SU-DHL-6 (cell line): ENCODE measurements at regions not wholly inside any gene's neighbourhood (a gene's known extent, or its start where the extent isn't known, plus 50 kb on each side); places are given as distances from the start of the nearest gene placed in this dataset.

ENCODE experiments used
- H2AFZ ChIP-seq: fragments of 200-600 bp; sonication (generic); 2 replicates; pipeline ENCODE4 v1.6.1; 2014; ENCODE audit warnings: low read depth, mild to moderate bottlenecking, moderate library complexity, mixed read lengths, antibody characterized with exemption, low read length; ENCODE audit not compliant: severe bottlenecking
- H3F3A ChIP-seq: fragments of 200-600 bp; shearing (Covaris generic); 2 replicates; pipeline ENCODE4 v1.6.0; 2016; ENCODE audit warnings: antibody characterized with exemption, mild to moderate bottlenecking; ENCODE audit not compliant: insufficient read depth
- H3K27ac ChIP-seq: fragments of 200-600 bp; sonication (generic); 2 replicates; pipeline ENCODE4 v1.5.1; 2016; ENCODE audit warnings: low read depth, mild to moderate bottlenecking, low read length, moderate library complexity, mixed read lengths
- H3K27me3 ChIP-seq: fragments of 200-600 bp; sonication (generic), shearing (Covaris generic); 2 replicates; pipeline ENCODE4 v1.6.0; 2014; ENCODE audit warnings: mild to moderate bottlenecking, low read length
- H3K36me3 ChIP-seq: fragments of 200-600 bp; sonication (generic); 2 replicates; pipeline ENCODE4 v1.6.1; 2014; ENCODE audit warnings: mild to moderate bottlenecking, low read length, mixed read lengths
- H3K4me2 ChIP-seq: fragments of 300-600, 200-600 bp; shearing (Covaris generic), sonication (generic); 2 replicates; pipeline ENCODE4 v1.6.0; 2014; ENCODE audit warnings: low read length, low read depth, mild to moderate bottlenecking; ENCODE audit not compliant: poor library complexity, severe bottlenecking
- H3K4me3 ChIP-seq: fragments of 200-600 bp; sonication (generic); 2 replicates; pipeline ENCODE4 v1.5.1; 2014; ENCODE audit warnings: antibody characterized with exemption, low read length, mild to moderate bottlenecking, mixed read lengths; ENCODE audit not compliant: insufficient read depth, poor library complexity, severe bottlenecking
- H3K79me2 ChIP-seq: fragments of 200-600 bp; sonication (generic); 2 replicates; pipeline ENCODE4 v1.6.1; 2014; ENCODE audit warnings: mild to moderate bottlenecking, low read length, moderate library complexity; ENCODE audit not compliant: insufficient read depth
- H3K9ac ChIP-seq: fragments of 200-600 bp; sonication (generic); 2 replicates; pipeline ENCODE4 v1.7.0; 2014; ENCODE audit warnings: mild to moderate bottlenecking, low read length
- H3K9me2 ChIP-seq: fragments of 200-600 bp; sonication (generic); replicated peaks from 2 replicates; pipeline ENCODE4 v1.6.1; 2014; ENCODE audit warnings: low read length; ENCODE audit not compliant: insufficient read depth
- H3K9me3 ChIP-seq: fragments of 200-600 bp; sonication (generic); 2 replicates; pipeline ENCODE4 v1.6.1; 2014; ENCODE audit warnings: low read length, mixed read lengths; ENCODE audit not compliant: insufficient read depth
- H4K20me1 ChIP-seq: fragments of 200-600 bp; sonication (generic); 2 replicates; pipeline ENCODE4 v1.6.1; 2014; ENCODE audit warnings: low read depth, mild to moderate bottlenecking, antibody characterized with exemption, low read length, moderate library complexity, mixed read lengths
- CTCF ChIP-seq: fragments of 200-600 bp; sonication (generic); IDR thresholded peaks from one replicate; pipeline ENCODE4 v1.5.1; 2017; ENCODE audit warnings: antibody characterized with exemption, mild to moderate bottlenecking, low read length, moderate library complexity; ENCODE audit not compliant: insufficient read depth, poor library complexity, severe bottlenecking
- EZH2phosphoT487 ChIP-seq: fragments of 200-600 bp; sonication (generic), shearing (Covaris generic); conservative IDR thresholded peaks from 2 replicates; pipeline ENCODE4 v1.6.1; 2018; ENCODE audit warnings: mild to moderate bottlenecking, antibody characterized with exemption, low read length, moderate library complexity, mixed read lengths

GRCh38 chr2:240214790-240215675 is 74.6 kb upstream of the OTOS start:
- no peaks in the 10 kb centered on the region for H3K9me3 ChIP-seq
- no peak overlapping the region for H3K4me3 ChIP-seq
- no peak overlapping the region for H3K9ac ChIP-seq
- no peaks in the 10 kb centered on the region for H3F3A ChIP-seq
- TF ChIP-seq EZH2phosphoT487 (no peak), CTCF (no peak)
- no peaks in the 10 kb centered on the region for H3K36me3 ChIP-seq
- H2AFZ ChIP-seq, result no peak overlapping the region
- H3K27me3 ChIP-seq, result no peaks in the 10 kb centered on the region
- no peaks in the 10 kb centered on the region for H3K9me2 ChIP-seq
- H3K27ac ChIP-seq, result no peak overlapping the region
- H3K79me2 ChIP-seq, result no peaks in the 10 kb centered on the region
- H4K20me1 ChIP-seq, result no peaks in the 10 kb centered on the region
- no peak overlapping the region for H3K4me2 ChIP-seq

- TF ChIP-seq CTCF (no peak), EZH2phosphoT487 (no peak)
- Histone ChIP-seq H3K79me2 (no peaks in the 10 kb centered on the region), H4K20me1 (no peaks in the 10 kb centered on the region), H3F3A (no peaks in the 10 kb centered on the region), H3K27me3 (no peaks in the 10 kb centered on the region), H3K9me3 (no peaks in the 10 kb centered on the region), H3K36me3 (no peaks in the 10 kb centered on the region), H3K4me2 (no peak overlapping the region), H3K9me2 (no peaks in the 10 kb centered on the region), H3K4me3 (no peak overlapping the region), H3K27ac (no peak overlapping the region), H2AFZ (no peak overlapping the region), H3K9ac (no peak overlapping the region)
Observed at GRCh38 chr2:240215676-240216051, 75.2 kb upstream of the OTOS start.

- no peaks in the 10 kb centered on the region for H3K9me3 ChIP-seq
- TF ChIP-seq EZH2phosphoT487, result no peak
- no peak for TF ChIP-seq CTCF
- no peak overlapping the region for H3K27ac ChIP-seq
- H2AFZ ChIP-seq, result no peak overlapping the region
- H3K9ac ChIP-seq, result no peak overlapping the region
- H3F3A ChIP-seq, result no peaks in the 10 kb centered on the region
- no peak overlapping the region for H3K4me3 ChIP-seq
- no peaks in the 10 kb centered on the region for H3K79me2 ChIP-seq
- no peaks in the 10 kb centered on the region for H3K36me3 ChIP-seq
- no peak overlapping the region for H3K4me2 ChIP-seq
- no peaks in the 10 kb centered on the region for H3K27me3 ChIP-seq
- no peaks in the 10 kb centered on the region for H3K9me2 ChIP-seq
- no peaks in the 10 kb centered on the region for H4K20me1 ChIP-seq
Observed at GRCh38 chr2:240216167-240216566, 75.7 kb upstream of the OTOS start.
